HEK293 (cell line): ENCODE measurements at regions not wholly inside any gene's neighbourhood (a gene's known extent, or its start where the extent isn't known, plus 50 kb on each side); places are given as distances from the start of the nearest gene placed in this dataset.

Experiments
- TF ChIP-seq, protein P1 (sequence below): fragments of 450-650 bp; formaldehyde crosslinking; IDR thresholded peaks from 2 replicates; pipeline ENCODE4 v1.5.1; 2016; ENCODE audit warnings: missing biosample characterization, missing genetic modification characterization
- TF ChIP-seq, protein P2 (sequence below): sonication (generic); formaldehyde crosslinking; IDR thresholded peaks from 2 replicates; pipeline ENCODE4 v1.8.1; 2022; ENCODE audit warnings: mild to moderate bottlenecking, moderate library complexity, missing genetic modification reagents

DNA sequence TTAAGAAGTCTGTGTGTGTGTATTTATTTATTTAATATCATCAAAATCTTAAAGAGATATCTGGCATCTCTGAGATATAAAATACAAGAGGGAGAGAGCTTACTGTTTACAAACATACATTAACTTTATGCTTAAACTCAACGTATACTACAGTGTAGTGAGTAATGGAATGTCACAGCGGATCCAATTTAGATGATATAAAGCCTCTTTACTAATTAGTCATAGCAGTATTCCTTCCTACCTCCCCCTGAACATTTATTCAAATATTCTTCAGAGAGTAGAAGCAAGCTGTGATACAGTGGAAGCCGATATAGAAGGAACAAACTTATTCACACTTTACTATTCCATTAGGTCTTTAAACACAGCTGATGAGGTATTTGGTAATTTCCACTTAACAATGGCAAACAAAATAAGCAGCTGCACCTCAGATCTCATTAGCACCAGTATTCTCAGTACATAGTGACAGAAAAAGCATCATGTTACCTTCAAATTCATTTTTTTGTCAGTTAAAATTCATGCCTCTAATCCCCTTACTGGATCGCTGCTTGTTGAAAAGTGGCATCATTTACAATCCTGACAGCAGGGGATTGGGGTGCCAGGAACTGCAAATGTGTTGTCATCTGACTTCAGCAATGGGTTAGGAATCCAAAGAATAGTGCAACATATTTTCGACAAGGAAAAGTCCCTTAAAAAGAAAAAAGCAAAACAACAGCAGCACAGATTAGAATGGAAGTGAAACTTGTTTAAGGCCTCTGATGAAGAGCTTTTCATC is 658.7 kb upstream of the EPHA5 start:
- TF ChIP-seq, protein P1, sequence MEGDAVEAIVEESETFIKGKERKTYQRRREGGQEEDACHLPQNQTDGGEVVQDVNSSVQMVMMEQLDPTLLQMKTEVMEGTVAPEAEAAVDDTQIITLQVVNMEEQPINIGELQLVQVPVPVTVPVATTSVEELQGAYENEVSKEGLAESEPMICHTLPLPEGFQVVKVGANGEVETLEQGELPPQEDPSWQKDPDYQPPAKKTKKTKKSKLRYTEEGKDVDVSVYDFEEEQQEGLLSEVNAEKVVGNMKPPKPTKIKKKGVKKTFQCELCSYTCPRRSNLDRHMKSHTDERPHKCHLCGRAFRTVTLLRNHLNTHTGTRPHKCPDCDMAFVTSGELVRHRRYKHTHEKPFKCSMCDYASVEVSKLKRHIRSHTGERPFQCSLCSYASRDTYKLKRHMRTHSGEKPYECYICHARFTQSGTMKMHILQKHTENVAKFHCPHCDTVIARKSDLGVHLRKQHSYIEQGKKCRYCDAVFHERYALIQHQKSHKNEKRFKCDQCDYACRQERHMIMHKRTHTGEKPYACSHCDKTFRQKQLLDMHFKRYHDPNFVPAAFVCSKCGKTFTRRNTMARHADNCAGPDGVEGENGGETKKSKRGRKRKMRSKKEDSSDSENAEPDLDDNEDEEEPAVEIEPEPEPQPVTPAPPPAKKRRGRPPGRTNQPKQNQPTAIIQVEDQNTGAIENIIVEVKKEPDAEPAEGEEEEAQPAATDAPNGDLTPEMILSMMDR (tag by site-specific recombination): no peak
- TF ChIP-seq, protein P2, sequence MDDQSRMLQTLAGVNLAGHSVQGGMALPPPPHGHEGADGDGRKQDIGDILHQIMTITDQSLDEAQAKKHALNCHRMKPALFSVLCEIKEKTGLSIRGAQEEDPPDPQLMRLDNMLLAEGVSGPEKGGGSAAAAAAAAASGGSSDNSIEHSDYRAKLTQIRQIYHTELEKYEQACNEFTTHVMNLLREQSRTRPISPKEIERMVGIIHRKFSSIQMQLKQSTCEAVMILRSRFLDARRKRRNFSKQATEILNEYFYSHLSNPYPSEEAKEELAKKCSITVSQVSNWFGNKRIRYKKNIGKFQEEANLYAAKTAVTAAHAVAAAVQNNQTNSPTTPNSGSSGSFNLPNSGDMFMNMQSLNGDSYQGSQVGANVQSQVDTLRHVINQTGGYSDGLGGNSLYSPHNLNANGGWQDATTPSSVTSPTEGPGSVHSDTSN (CRISPR knock-in tag): no peak
